ENCODE measurements at regions not wholly inside any gene's neighbourhood (a gene's known extent, or its start where the extent isn't known, plus 50 kb on each side); places are given as distances from the start of the nearest gene placed in this dataset.

DNA sequence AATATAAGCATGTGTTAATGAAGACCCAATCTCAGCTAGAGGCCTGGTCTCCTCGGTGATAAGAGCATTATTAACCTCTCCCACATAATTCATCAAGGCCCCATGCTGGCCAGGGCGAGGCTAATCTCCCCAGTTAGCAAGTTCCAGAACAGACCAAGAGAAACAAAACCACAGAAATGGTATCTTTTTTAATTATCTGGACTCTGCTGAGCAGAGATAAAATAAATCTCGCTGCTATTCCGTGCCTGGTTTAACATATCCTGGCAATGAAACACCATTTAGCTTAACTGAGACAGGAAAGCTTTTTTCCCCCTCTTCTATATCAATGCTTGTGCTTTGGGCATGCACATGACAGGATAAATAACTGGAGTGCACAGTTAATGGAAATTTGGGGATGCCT is 72.5 kb upstream of the ARHGEF3 start:
- ATAC-seq = no peak
- no peaks in the 10 kb centered on the region for H3K9me3 ChIP-seq
- WGBS, 2 donors = 66 to 74% methylated on average over 4 of the region's 4 CpGs

DNA sequence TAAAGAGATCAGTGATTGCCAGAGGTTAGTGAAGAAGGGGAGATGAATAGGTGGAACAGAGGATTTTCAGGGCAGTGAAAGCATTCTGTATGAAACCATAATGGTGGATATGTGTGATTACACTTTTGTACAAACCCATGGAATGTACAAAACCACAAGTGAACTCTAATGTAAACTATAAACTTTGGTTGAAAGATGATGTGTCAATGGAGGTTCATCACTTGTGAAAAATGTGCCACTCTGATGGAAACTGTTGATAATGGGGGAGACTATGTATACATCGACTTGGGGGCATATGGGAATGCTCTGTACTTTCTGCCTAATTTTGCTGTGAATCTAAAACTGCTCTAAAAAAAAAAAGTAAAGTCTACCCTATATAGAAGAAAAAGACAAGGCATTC is 68.7 kb upstream of the ARHGEF3 start:
- Histone ChIP-seq H3K4me3 (no peak overlapping the region), H3K4me1 (peaks cover 0 to 6% (median 0%) of the 10 kb centered on the region in 9 donors), H3K9me3 (no peaks in the 10 kb centered on the region), H3K27ac (no peak overlapping the region), H3K36me3 (no peaks in the 10 kb centered on the region), H3K27me3 (no peaks in the 10 kb centered on the region)
- TF ChIP-seq, protein P1, sequence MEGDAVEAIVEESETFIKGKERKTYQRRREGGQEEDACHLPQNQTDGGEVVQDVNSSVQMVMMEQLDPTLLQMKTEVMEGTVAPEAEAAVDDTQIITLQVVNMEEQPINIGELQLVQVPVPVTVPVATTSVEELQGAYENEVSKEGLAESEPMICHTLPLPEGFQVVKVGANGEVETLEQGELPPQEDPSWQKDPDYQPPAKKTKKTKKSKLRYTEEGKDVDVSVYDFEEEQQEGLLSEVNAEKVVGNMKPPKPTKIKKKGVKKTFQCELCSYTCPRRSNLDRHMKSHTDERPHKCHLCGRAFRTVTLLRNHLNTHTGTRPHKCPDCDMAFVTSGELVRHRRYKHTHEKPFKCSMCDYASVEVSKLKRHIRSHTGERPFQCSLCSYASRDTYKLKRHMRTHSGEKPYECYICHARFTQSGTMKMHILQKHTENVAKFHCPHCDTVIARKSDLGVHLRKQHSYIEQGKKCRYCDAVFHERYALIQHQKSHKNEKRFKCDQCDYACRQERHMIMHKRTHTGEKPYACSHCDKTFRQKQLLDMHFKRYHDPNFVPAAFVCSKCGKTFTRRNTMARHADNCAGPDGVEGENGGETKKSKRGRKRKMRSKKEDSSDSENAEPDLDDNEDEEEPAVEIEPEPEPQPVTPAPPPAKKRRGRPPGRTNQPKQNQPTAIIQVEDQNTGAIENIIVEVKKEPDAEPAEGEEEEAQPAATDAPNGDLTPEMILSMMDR (IDR thresholded peaks at IDR 0.05) = no peak
- intact Hi-C loops (cut with DNase I) = no loop called here
- DNase-seq = no peak
- 98 to 100% methylated on average over 1 of the region's 1 CpG for WGBS, 2 donors
- no peak for ATAC-seq

More for the DNA sequence above, 72.5 kb upstream of the ARHGEF3 start:
- H3K4me3 ChIP-seq = no peak overlapping the region
- no peaks in the 10 kb centered on the region for H3K36me3 ChIP-seq
- no peak for DNase-seq
- intact Hi-C loops (cut with DNase I) = no loop called here
- peaks cover 0 to 22% (median 13%) of the 10 kb centered on the region in 9 donors for H3K4me1 ChIP-seq
- TF ChIP-seq, protein P1 (IDR thresholded peaks at IDR 0.05) = no peak
- H3K27ac ChIP-seq = no peak overlapping the region
- H3K27me3 ChIP-seq = no peaks in the 10 kb centered on the region

DNA sequence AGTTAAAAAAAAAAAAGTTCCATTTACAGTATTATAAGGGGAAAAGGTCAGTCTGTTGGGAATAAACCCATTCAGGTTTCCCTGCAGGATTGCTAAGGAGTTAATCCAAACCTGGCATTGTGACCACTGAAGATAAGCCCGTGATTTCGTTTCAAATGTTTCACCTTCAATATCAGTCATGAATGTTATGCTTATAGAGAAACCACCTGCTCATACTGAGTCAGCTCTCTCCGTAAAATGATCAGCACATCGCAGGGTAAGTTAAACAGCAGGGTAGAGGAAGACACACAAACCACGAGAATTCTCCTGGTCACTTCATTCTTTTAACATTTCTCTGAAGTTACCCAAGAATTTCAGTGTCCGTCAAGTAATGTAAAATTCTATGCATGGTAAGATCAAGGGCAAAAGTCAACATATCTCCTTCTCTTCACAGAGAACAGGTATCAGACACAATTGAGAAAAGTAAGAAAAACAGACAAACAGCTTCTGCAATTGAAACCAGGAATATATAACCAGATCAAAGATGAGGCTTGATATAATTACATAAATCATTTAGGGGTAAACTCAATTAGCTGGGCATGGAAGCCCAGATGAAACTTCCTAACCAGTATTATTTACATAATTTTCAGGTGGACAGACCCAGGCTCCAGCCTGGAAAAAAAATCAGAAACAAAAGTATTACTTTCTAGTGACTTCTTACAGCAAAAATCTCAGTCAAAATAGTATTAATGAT is 67.6 kb upstream of the ARHGEF3 start:
- intact Hi-C loops (cut with DNase I) = no loop called here
- Histone ChIP-seq H3K27ac (no peak overlapping the region), H3K9me3 (no peaks in the 10 kb centered on the region), H3K36me3 (no peaks in the 10 kb centered on the region), H3K4me3 (peak overlapping the region in 1 of 10 donors; percentile 14), H3K27me3 (no peaks in the 10 kb centered on the region), H3K4me1 (peaks cover 0 to 6% (median 0%) of the 10 kb centered on the region in 9 donors)
- no peak for ATAC-seq
- TF ChIP-seq, protein P1 (IDR thresholded peaks at IDR 0.05) = no peak
- DNase-seq = no peak
- WGBS, 2 donors = 58 to 62% methylated on average over 6 of the region's 6 CpGs

DNA sequence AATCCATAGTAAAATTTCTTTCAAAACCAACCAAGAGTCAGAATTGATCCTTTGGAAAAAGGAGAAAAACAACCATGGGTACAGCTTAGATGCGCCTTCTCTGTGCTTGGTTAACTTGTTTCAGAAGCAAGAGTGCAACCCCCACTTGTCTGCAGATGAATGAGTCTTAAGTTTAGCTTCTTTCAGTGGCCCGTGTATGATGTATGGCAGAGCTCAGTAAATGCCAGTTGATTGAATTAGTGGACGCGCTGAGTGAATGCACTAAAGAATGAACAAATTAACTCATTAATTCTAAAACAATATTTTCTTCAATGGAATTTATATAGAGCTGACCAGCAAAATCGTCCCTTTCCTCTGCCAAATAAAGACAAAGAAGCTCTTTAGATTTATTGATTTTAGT is 67.0 kb upstream of the ARHGEF3 start:
- no peaks in the 10 kb centered on the region for H3K27me3 ChIP-seq
- TF ChIP-seq, protein P1 (IDR thresholded peaks at IDR 0.05) = no peak
- peaks cover 0 to 6% (median 0%) of the 10 kb centered on the region in 9 donors for H3K4me1 ChIP-seq
- H3K36me3 ChIP-seq = no peaks in the 10 kb centered on the region
- H3K9me3 ChIP-seq = no peaks in the 10 kb centered on the region
- ATAC-seq = no peak
- no peak overlapping the region for H3K27ac ChIP-seq
- H3K4me3 ChIP-seq = peak overlapping the region in 1 of 10 donors; percentile 14
- DNase-seq = no peak
- 81 to 90% methylated on average over 5 of the region's 5 CpGs for WGBS, 2 donors
- intact Hi-C loops (cut with DNase I) = no loop called here
